ENCODE measurements at regions not wholly inside any gene's neighbourhood (a gene's known extent, or its start where the extent isn't known, plus 50 kb on each side); places are given as distances from the start of the nearest gene placed in this dataset.

- no peak overlapping the region for H3K4me3 ChIP-seq (replicated peaks in 1 of 2; ENCODE audit: low read depth in 2 of 2, low read length in 2 of 2)
- TF ChIP-seq CTCF (IDR thresholded peaks at IDR 0.05; ENCODE audit: low read depth, low read length), result no peak
- DNase-seq (ENCODE audit: low read depth in 2 of 2), result peak; percentile 2 to 24
Observed at GRCh38 chr13:71242201-71242600, 624.8 kb downstream of the DACH1 start.

- H3K4me3 ChIP-seq (replicated peaks in 1 of 2; ENCODE audit: low read depth in 2 of 2, low read length in 2 of 2), result no peak overlapping the region
- TF ChIP-seq CTCF (IDR thresholded peaks at IDR 0.05; ENCODE audit: low read depth, low read length), result peak; percentile 67
- DNase-seq (ENCODE audit: low read depth in 2 of 2), result peak; percentile 34 to 51
Observed at GRCh38 chr13:71240911-71241310, 626.1 kb downstream of the DACH1 start.

GRCh38 chr13:71237332-71237731, 629.7 kb downstream of the DACH1 start:
- no peak for DNase-seq (ENCODE audit: low read depth in 2 of 2)
- no peak for TF ChIP-seq CTCF (IDR thresholded peaks at IDR 0.05; ENCODE audit: low read depth, low read length)
- H3K4me3 ChIP-seq (replicated peaks in 1 of 2; ENCODE audit: low read depth in 2 of 2, low read length in 2 of 2), result no peak overlapping the region

DNA sequence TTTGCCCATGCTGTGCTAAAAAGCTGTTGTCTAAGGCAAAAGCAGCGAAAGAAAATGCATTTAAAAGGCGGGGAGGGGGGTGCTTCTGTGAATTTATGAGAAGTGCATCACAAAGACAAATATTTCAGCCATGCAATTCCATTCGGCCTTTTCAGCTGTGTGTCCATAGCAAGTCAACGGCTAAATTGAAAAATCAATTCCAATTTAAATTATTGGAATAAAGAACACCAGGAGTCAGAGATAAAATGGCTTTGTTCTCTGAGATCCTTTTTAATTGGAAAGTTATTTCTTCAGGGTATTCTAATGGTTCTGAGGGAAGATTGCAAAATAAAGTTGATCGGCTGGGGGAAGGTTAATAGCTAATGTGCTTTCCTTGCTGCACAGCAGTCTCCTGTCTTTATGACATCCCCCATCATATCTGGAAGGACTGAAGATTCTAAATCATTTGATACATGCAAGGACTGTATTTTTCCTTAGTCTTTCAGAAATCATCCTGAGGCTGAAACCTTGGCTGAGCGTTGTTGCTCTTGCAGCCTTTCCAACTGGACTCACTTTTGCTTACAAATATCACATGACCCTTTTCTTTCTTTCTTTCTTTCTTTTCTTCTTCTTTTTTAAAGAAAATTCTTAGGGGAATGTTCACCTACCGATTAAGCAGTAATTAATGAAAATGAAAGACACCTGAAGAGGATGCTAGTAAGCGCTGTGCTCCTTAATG, 647.1 kb downstream of the DACH1 start:
- H3K4me3 ChIP-seq (replicated peaks in 1 of 2; ENCODE audit: low read depth in 2 of 2, low read length in 2 of 2), result no peak overlapping the region
- no peak for TF ChIP-seq CTCF (IDR thresholded peaks at IDR 0.05; ENCODE audit: low read depth, low read length)

GRCh38 chr13:71218960-71219359, 648.0 kb downstream of the DACH1 start:
- no peak for TF ChIP-seq CTCF (IDR thresholded peaks at IDR 0.05; ENCODE audit: low read depth, low read length)
- DNase-seq (ENCODE audit: low read depth in 2 of 2), result no peak
- no peak overlapping the region for H3K4me3 ChIP-seq (replicated peaks in 1 of 2; ENCODE audit: low read depth in 2 of 2, low read length in 2 of 2)

More for the DNA sequence above, 647.1 kb downstream of the DACH1 start:
- DNase-seq (ENCODE audit: low read depth in 2 of 2), result no peak

- DNase-seq (ENCODE audit: low read depth in 2 of 2), result no peak
- no peak overlapping the region for H3K4me3 ChIP-seq (replicated peaks in 1 of 2; ENCODE audit: low read depth in 2 of 2, low read length in 2 of 2)
- TF ChIP-seq CTCF (IDR thresholded peaks at IDR 0.05; ENCODE audit: low read depth, low read length), result no peak
Observed at GRCh38 chr13:71217827-71218226, 649.2 kb downstream of the DACH1 start.

DNA sequence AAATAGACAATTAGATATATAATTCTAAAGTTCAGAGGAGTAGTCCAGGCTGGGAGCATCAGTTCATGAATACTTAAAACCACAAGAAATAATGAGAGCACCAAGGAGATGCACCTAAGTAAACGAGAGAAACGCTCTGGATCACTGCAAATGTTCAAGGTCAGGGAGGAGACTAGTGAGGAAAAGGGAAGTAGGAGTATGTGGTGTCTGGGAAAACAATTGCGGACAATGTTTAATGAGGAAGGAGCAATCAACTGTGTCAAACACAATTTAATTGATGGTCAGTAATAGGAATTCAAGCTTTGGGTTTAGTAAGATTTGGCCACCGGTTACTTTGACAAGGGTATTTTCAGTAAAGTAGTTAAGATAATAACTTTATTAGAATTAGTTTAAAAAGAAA, 652.2 kb downstream of the DACH1 start:
- no peak for TF ChIP-seq CTCF (IDR thresholded peaks at IDR 0.05; ENCODE audit: low read depth, low read length)
- DNase-seq (ENCODE audit: low read depth in 2 of 2), result no peak
- H3K4me3 ChIP-seq (replicated peaks in 1 of 2; ENCODE audit: low read depth in 2 of 2, low read length in 2 of 2), result no peak overlapping the region
